Endothelial cell of umbilical vein (primary cell): ENCODE measurements at regions not wholly inside any gene's neighbourhood (a gene's known extent, or its start where the extent isn't known, plus 50 kb on each side); places are given as distances from the start of the nearest gene placed in this dataset.

Experiments used
- EZH2 ChIP-seq: IDR thresholded peaks from 2 replicates; pipeline ENCODE4 v1.6.1; 2012; ENCODE audit warnings: borderline replicate concordance, low read depth, mild to moderate bottlenecking, moderate library complexity, low read length, inconsistent platforms; ENCODE audit not compliant: severe bottlenecking
- FOS ChIP-seq: IDR thresholded peaks from 2 replicates; pipeline ENCODE4 v1.6.1; 2011; ENCODE audit warnings: mild to moderate bottlenecking, low read length, moderate library complexity, borderline replicate concordance; ENCODE audit not compliant: insufficient read depth
- JUN ChIP-seq: IDR thresholded peaks from 2 replicates; pipeline ENCODE4 v1.6.1; 2011; ENCODE audit warnings: borderline replicate concordance, low read depth; ENCODE audit not compliant: insufficient read length, insufficient read depth
- MYC ChIP-seq: IDR thresholded peaks from one replicate; pipeline ENCODE4 v1.6.1; 2011; ENCODE audit warnings: mild to moderate bottlenecking, low read depth, low read length
- POLR2A ChIP-seq: IDR thresholded peaks from 2 replicates; pipeline ENCODE4 v1.6.1; 2012; ENCODE audit warnings: low read depth, mild to moderate bottlenecking, control low read depth, low read length
- POLR2AphosphoS5 ChIP-seq: IDR thresholded peaks from 2 replicates; pipeline ENCODE4 v1.6.1; 2012; ENCODE audit warnings: low read depth, mild to moderate bottlenecking, control low read depth, low read length, moderate library complexity; ENCODE audit not compliant: insufficient read depth
- TF ChIP-seq, protein P1 (sequence below), 2 donors: IDR thresholded peaks; 1 replicate in 1 of 2; 2 replicates in 1 of 2; pipeline ENCODE4 v1.5.1; 2011; ENCODE audit warnings: low read length in 2 of 2, mild to moderate bottlenecking in 2 of 2, moderate library complexity in 2 of 2, control low read depth in 1 of 2, inconsistent platforms in 1 of 2, low read depth in 1 of 2; ENCODE audit not compliant: insufficient read depth in 1 of 2; ENCODE audit errors: extremely low read depth in 1 of 2
- TF ChIP-seq, protein P2 (sequence below): IDR thresholded peaks from 2 replicates; pipeline ENCODE4 v1.6.1; 2011; ENCODE audit not compliant: insufficient read depth, insufficient read length

DNA sequence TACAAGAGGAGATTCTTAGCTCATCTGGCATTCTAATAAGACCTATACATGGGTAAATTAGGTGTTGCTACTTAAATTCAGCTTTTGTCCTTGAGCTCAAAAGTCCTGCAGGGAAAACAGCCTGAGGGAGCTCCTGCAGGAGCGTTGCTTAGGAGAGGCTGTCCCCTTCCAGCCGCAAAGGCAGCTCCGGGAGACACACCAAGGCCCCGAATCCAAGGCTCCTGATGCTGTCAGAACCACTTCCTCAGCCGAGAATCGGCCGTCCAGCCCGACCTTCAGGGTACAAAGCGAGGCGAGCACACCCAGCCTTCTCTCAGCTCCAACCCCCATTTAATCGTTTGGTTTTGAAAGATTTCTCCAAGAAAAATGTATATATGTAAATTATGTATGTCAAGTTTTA, 87.0 kb downstream of the DACT2 start:
- no peak for TF ChIP-seq POLR2AphosphoS5
- no peak for TF ChIP-seq EZH2
- TF ChIP-seq, protein P1, sequence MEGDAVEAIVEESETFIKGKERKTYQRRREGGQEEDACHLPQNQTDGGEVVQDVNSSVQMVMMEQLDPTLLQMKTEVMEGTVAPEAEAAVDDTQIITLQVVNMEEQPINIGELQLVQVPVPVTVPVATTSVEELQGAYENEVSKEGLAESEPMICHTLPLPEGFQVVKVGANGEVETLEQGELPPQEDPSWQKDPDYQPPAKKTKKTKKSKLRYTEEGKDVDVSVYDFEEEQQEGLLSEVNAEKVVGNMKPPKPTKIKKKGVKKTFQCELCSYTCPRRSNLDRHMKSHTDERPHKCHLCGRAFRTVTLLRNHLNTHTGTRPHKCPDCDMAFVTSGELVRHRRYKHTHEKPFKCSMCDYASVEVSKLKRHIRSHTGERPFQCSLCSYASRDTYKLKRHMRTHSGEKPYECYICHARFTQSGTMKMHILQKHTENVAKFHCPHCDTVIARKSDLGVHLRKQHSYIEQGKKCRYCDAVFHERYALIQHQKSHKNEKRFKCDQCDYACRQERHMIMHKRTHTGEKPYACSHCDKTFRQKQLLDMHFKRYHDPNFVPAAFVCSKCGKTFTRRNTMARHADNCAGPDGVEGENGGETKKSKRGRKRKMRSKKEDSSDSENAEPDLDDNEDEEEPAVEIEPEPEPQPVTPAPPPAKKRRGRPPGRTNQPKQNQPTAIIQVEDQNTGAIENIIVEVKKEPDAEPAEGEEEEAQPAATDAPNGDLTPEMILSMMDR (IDR thresholded peaks at IDR 0.05; ENCODE audit: extremely low read depth in 1 of 2, insufficient read depth in 1 of 2, low read depth in 1 of 2, low read length in 2 of 2) = no peak
- TF ChIP-seq MYC = no peak
- no peak for TF ChIP-seq POLR2A
- no peak for TF ChIP-seq JUN
- TF ChIP-seq, protein P2, sequence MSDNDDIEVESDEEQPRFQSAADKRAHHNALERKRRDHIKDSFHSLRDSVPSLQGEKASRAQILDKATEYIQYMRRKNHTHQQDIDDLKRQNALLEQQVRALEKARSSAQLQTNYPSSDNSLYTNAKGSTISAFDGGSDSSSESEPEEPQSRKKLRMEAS = no peak
- TF ChIP-seq FOS = no peak
